NCI-H1694 (cell line): ENCODE measurements at regions not wholly inside any gene's neighbourhood (a gene's known extent, or its start where the extent isn't known, plus 50 kb on each side); places are given as distances from the start of the nearest gene placed in this dataset.

Source experiments
- DNase-seq: peaks from one replicate; lab custom pipeline; 2025; lab: John Stamatoyannopoulos, UW

DNA sequence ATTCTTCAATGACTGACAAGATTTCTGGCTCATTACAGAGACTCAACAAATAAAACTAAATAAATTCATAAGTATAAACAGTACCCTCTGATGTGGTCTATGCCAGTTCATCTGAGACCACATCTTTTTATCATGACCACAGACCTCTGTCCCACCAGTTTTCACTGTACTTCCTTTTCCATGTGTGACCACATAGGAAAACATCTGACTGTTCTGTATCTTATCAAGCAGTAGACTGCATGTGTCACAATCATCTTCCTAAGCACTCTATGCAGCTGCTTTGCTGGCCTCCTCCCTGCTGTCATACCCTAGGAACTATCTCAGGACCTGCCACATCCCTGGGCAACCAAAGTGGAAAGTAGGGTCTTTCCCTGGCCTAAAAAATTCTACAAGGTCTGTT, 205.0 kb upstream of the ZNF462 start:
- DNase-seq: no peak

DNA sequence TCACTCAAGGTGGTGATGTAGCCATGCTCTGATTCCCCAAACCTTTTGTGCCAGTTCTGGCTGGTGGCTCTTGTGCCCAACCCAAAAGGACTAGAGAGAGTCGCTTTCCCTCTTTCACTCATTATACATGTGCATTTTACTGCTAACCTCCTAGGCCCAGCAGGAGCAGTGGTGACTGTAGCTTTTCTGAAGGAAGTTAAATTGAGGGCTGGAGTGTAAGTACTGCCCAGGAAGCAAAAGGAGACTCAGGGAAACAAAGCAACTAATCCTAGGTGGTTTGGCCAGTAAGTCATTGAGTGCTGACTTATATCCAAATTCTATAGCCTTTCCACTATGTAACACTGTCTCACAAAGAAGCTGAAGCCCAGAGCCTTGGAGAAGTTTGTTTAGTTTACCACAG, 194.4 kb upstream of the ZNF462 start:
- DNase-seq: no peak

DNA sequence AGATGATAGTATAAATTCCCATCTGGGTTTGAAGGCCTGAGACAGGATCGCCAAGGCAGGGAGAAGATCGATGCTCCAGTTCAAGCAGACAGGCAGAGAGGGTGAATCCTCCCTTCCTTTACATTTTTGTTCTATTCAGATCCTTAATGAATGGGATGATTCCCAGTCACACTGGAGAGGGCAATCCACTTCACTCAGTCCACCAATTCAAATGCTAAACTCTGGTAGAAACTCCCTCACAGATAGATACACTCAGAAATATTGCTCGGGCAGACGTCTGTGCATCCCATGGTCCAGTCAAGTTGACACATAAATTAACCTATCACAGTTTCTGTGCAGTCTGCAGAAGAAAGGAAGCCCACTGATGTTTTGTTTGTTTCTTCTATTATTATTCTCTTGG, 193.1 kb upstream of the ZNF462 start:
- DNase-seq: no peak

DNA sequence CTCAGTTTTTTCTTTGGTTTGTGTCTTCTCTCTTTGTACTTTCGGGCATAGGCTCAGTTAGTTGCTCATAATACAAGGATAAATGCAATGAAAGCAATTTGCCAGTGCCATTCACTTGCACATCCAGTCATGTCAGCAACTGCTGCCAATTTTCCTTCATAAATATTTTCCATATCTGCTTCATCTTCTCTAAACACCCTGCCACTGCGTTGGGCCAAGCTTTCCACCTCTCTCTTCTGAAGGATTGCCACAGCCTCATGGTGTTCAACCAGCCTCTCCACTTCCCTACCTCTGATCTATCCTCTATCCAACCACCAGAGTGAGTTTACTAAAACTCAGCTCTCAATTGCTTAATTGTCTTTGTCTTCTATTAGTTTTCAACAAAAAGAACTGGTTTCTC, 192.5 kb upstream of the ZNF462 start:
- no peak for DNase-seq

DNA sequence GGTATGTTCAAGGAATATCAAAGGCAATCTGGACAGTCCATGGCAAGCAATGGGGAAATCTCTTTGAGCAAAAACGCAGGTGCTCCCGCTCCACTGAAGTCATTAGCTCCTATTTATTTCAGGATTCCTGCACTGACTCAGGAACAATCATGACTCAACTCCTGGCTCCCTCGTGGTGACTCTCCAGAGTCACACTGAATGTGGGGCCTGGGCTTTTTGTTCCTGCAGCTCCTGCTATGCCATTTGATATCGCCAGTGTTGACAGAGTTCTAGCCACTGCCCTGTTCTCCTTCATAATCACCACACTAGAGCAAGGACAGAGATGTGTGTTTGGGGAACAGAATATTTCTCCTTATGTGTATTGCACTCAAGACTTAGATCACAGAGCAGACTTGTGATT, 187.2 kb upstream of the ZNF462 start:
- no peak for DNase-seq

DNA sequence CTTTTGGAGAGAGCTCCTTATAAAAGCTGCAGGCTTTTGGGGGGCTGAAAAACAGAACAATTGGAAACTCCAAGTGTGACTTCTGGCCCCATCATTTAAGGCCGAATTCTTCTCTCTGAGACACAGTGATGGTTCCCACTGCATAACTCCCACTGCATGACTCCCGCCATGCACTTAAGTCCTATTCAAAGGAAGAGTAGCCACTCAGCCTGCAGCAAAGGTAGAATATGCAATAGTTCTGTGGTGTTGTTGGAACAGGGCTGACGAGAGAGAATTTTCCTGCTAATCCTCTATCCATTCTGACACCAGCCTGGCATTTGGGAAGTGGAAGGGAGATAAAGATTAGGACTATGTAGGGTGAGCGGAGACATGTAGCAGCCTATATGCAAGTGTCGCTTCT, 185.6 kb upstream of the ZNF462 start:
- DNase-seq: no peak

DNA sequence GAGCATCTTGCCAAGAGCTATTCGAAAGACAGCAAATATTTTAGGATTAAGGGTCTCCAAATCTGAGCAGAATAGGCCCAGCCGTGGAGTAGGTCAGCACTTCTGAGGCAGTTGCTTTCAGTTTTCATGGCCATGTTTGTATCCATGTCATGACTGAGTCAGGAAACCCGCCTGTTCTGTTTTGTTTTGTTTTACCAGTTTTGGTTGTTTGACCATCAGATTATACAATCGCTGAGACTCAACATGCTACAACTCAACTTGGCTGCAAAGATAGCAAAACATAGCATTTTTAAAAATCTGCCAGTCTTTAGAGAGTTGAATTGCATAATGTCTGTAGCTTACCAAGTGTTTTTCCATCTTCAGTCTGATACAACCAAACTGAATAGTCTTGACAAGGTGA, 185.1 kb upstream of the ZNF462 start:
- DNase-seq: no peak

DNA sequence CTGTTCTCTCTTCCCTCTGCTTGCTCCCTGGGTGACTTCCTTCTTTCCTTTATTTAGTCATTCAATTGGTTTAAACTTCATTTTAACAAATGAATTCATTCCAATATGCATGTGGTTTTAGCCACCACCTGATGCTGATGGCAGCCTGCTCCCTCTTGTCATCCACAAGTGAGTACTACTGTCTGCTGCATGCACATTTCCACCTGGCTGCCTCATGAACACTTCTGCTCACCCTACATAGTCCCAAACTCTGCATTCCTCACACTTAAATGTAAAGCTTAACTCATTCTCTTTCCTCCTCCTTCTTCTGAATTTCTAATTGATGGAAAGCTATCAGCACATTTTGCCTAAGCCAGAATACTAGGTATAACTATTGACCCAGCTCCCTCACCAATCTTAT, 184.7 kb upstream of the ZNF462 start:
- no peak for DNase-seq

DNA sequence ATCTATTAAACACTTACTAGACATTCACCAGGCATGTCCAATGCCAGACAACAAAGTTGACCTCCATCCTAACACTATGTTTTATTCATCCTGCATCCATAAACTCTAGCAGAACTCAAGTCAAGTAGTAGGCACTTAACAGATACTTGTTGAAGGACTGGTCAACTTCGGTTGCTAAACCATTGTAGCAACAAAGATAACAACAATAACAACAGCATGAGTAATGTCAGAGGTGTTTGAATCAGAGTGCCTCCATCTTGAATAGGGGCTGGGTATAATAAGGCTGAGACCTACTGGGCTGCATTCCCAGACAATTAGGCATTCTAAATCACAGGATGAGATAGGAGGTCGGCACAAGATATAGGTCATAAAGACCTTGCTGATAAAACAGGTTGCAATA, 180.5 kb upstream of the ZNF462 start:
- DNase-seq: no peak

DNA sequence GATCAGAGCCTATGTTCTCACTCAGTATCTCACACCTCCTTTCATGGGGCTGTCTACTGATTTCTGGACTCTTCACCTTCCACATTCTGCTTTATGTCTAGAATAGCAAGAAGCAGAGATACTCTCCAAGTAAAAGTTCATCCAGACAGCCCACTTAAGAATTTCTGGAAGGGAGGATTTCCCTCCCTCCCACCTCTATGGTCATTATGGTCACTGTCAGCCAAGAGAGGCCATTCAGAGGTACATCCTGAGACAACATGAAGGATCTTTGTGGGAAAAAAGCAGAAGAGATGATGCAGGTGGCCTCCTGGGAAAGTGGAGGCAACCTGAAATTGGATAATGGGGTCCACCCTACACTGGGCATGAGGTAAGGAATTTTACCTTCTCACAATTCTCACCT, 179.5 kb upstream of the ZNF462 start:
- DNase-seq: no peak

DNA sequence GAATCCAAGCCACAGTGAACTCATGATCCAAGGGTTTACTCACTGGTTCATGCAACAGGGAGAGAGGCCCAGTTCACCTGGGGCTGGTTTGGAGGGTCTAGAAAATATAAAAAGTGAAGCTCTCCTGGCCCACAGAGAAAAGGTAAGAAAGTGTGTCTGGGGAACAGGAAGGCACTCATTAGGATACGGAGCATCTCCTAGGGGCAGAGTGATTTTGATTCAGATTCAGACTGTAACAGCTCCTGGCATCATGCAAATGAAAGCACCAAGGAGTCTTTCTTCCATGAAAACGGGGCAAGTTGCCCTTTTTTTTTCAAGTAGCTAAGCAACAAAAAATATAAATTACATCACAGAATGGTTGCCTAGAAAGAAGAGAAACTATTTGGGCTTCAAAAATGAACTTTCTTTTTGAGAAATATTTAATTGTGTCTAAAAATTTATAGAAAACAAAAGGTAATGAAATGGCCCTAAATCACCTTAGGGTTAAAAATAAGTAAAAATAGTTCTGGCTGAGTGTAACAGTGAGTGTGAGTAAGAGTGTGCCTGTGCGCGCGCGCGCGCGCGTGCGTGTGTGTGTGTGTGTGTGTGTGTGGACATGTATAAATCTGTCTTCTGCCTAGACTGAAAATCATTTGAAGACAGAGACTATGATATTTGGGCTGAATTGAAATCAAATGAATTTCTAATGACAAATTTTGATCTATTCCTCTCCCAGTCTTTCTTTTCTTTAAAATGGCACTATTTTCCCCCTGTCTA, 177.8 kb upstream of the ZNF462 start:
- DNase-seq: no peak

DNA sequence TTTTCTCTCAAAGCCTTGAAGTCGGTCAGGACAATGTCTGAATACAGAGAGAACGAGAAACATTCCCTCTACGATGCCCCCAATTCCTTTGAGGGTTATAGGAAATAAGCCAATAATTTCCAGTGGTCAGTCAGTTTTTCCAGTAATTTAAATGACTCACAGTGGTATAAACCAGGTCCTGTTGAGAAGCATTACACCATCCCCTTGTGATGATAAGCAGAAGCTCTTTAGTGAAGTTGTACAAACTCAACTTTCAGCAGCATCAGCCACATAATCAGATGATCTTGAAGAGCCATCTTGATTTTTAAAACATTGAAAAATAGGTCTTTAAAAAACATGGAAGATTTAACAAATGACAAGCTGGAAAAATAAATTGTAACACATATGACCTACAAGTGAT, 173.9 kb upstream of the ZNF462 start:
- no peak for DNase-seq

DNA sequence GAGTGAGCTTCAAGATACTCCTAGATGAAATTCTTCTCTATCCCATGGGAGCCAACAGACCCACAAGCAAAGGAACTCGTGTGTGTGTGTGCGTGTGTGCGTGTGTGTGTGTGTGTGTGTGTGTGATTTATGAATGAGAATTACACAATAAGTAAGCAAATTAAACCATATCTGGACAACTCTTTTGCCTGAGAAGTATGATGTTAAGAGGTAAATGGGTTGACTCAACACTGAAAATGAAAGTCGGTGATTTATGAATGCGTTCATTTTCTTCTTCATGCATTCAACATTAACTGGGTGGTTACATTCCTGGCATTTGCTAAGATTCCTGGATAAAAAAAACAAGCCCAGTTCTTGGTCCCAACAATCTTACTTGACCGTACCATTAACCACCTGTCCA, 171.3 kb upstream of the ZNF462 start:
- DNase-seq: no peak

DNA sequence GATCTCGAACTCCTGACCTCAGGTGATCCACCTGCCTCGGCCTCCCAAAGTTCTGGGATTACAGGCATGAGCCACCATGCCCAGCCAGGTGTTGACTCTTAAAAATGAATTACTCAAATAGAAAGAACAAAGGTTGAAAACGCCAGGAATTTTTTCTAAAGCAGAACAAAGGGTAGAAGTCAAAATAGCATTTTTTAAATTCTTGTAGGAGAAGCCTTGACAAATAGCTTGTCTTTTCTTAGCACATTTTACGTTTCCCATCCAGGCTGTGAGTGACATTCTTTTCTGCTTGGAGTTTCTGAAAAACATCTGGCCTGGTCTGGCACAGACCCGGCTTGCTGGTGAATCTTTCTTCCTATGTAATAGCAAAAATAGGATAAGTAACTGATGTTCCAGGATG, 169.4 kb upstream of the ZNF462 start:
- no peak for DNase-seq

DNA sequence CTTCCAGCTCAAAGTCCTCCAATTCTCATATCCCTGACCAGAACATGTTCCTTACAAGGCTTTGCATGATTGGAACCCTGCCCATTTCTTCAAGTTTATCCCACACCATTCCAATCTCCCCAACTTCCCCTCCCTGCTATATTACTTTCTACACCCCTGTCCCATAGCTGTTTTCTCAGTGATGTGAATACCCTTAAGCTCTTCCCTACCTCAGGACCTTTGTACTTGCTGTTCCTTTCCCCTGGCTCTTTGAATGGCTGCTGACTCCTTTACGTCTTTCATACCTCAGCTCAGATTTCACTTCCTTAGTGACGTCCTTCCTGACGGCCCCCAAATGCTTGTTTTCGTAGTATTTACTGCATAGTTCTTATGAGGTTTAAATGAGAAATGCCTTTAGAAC, 166.2 kb upstream of the ZNF462 start:
- no peak for DNase-seq

DNA sequence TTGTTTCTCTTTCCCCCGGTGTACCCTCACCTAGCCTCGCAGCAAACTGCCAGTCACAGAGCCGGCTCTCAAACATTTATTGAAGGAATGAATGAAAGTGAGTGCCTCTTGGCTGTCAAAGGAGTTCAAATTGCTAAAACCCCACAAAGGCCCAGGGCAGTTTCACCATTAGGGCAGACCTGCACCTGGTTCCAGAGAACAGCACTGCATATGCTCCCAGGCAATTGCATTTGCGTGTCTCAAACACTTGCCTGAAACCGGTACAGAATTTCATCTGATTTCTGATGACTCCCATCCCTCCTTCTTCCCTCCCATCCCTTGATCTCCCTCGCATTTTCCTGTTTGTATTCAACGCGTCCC, 165.6 kb upstream of the ZNF462 start:
- peak; percentile 16 for DNase-seq

DNA sequence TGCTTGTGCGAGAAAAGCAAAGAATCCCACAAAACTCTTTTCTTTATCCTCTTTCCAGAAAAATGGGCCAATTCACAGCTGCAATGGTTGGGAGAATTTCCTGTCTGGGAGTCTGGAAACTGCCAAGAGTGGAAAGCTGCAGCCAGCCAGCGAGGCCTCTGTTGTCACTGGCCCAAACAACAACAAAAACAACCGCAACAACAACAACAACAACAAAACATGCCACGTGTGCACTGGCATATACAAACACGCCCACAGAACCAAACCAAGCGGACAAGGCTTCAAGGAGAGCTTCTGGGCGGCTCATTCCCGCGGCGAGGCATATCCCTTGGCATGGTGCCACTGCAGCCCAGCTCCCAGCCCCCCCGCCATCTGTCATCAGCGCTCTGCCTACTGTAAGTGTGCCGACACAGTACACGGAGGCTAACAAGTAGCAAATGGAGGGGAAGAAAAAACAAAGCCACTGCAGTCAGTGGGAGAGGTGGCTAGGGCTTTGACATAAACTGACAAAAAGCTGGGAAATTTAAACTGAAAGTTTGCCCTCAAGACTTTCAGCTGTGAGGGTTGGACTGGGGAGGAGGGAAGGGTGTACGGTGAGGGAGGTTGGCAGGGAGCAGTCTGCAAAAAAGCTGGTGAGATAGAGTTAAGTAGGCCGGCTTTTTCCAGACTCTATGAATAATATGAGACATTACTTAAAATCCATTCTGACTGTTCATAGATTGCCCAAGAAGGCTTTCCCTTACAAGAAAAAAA, 165.0 kb upstream of the ZNF462 start:
- peak; percentile 84 for DNase-seq

DNA sequence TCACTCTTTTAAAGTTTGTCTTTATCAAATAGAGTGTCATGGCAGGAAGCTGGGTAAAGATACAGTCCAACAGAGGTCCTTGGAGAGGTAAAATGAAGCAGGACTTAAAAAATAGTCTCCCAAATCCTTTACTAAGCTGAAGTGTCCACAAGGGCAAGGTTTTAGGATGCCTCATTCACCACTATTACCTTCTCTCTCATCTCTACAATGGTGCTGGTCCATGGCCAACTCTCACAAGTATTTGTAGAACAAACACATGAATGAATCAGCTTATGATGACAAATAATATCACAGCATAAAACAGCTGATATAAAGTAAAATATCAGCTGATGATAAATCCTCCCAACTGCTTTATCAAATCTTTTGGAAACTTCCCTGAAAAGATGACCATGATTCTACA, 162.3 kb upstream of the ZNF462 start:
- no peak for DNase-seq

DNA sequence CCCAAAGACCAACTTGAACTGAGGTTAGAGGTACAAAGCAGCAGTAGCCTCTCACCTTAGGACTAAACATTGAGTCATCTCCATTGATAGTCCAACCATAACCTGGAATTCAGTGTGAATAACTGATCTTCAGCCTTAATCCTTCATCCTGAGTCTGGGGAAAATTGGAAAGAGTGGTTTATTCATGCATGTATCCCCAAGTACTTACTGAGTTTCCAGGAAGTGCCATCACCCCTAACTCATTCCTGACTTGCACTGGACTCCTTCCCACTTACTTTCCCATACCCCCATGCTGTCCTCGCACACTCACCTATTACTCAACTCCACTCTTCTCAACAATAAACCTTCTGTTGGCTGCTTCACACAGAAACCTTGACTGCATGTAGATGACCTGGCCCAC, 161.4 kb upstream of the ZNF462 start:
- DNase-seq: no peak

DNA sequence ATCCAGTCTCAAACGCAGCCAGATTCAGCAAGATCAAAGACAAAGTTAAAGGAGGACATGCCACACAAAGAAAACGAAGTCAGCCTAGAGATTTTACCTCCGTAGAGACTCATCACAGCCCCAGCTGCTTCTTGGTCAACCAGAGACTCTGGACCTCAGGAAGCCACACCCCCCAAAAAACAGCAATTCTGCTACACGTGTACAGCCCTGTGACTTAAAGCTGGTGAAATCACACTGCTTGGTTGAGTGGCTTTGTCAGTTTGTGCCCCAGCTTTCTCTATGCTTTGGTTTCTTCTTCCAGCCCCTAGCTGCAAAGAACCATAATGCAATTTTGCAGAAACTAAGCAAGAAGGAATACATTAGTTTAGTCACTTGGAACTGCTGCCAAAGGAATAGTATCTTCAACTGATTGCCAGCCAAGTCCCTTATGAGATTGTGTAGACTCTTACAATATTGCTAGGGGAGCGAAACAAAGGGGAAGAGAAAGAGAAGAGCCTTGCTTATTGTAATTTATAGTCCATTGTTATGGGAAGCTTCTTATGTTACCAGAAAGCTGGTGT, 158.8 kb upstream of the ZNF462 start:
- no peak for DNase-seq

DNA sequence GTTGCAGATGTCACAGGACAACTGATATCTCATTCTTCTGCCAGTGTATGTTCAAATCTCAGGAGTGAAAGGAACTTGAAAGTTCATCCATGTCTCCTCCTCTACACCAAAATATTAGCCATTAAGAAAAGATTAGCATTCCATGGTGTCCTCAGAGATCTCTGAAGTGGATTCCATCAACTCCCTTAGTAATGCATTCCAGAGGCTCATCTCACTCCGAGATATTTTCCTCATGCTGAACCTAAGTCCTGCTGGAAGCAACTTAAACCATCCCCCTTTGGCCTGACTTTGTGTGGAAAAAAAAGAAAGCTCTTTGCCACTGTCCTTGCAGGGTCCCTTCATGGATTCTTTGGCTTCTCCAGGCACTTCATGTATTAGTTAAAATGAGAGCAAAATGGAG, 155.7 kb upstream of the ZNF462 start:
- no peak for DNase-seq

DNA sequence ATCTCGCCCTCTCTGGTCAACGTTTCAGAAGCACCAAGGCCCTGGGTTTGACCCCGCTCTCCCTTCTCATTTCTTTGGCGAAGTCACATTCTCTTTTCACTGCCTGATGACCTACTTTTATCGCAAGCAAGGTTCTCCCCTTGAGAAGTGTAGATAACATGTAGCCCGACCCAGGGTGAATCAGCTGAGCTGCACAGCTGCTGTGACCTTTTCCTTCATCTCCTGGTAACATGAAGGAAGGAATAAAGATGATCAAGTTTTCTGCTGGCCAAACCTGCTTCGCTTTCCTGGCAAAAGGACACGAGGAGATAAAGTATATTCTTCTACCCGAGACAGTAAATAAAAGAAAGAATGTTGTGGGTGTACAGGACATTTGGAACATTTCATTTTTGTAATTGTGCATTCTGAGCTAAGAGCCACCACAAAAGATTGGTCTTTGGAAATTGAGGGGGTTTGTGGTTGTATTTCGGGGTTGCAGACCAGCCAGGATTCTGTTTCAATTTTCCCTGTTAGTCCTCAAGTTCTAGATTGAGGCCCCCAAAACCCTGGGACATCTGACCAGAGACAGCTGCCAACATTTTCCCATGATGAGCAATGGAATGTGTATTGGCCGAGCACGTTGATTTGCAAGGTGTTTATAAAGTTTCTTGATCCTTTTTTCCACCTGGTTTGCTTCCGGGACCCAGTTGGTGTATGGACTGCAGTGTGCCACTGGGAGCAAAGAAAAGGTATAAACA, 155.1 kb upstream of the ZNF462 start:
- no peak for DNase-seq
